Type B pancreatic cell (in vitro differentiated cells): ENCODE measurements at regions not wholly inside any gene's neighbourhood (a gene's known extent, or its start where the extent isn't known, plus 50 kb on each side); places are given as distances from the start of the nearest gene placed in this dataset.

Source experiments
- DNase-seq: peaks from one replicate; pipeline ENCODE4 v3.0.0; 2021; ENCODE audit warnings: mixed read lengths; ENCODE audit not compliant: unreplicated experiment; ENCODE audit errors: extremely low spot score
- H3K27ac Mint-ChIP-seq: 2 replicates; pipeline ENCODE4 v1.8.0; 2021; ENCODE audit warnings: mild to moderate bottlenecking, mixed read lengths
- H3K27me3 Mint-ChIP-seq: 2 replicates; pipeline ENCODE4 v1.8.0; 2021; ENCODE audit warnings: mixed read lengths
- H3K36me3 Mint-ChIP-seq: 2 replicates; pipeline ENCODE4 v1.8.0; 2021; ENCODE audit warnings: mixed read lengths
- H3K4me1 Mint-ChIP-seq: one replicate; pipeline ENCODE4 v1.8.0; 2021; ENCODE audit warnings: mixed read lengths; ENCODE audit not compliant: unreplicated experiment
- H3K4me3 Mint-ChIP-seq: 2 replicates; pipeline ENCODE4 v1.8.0; 2021; ENCODE audit warnings: mild to moderate bottlenecking, mixed read lengths
- H3K9me3 Mint-ChIP-seq: 2 replicates; pipeline ENCODE4 v1.8.0; 2021; ENCODE audit warnings: mixed read lengths
- TF ChIP-seq, protein P1 (sequence below): fragments of 200-600 bp; sonication (generic); conservative IDR thresholded peaks from 2 replicates; pipeline ENCODE4 v1.5.0; 2021; ENCODE audit warnings: antibody characterized with exemption, mild to moderate bottlenecking

DNA sequence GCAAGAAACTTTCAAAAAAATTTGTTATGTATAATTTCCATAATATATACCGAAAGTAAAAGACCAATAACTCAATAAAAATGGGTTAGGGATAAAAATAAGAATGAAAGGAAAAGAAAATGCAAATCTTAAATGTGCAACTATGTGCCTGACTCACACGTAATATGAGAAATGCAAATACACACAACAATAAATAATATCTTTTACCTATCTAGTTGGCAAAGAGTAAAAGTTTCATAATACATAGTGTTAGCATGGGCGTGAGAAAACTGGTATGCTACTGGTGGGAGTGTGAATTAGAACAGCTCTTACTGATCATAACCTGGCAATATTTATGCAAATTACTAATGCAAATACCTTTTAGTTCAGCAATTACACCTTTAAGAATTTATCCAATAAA is 438.5 kb upstream of the CITED2 start:
- Mint-ChIP-seq H3K36me3 (no peaks in the 10 kb centered on the region), H3K27me3 (no peaks in the 10 kb centered on the region), H3K4me3 (no peak overlapping the region), H3K9me3 (no peaks in the 10 kb centered on the region), H3K4me1 (no peaks in the 10 kb centered on the region), H3K27ac (no peak overlapping the region)
- TF ChIP-seq, protein P1, sequence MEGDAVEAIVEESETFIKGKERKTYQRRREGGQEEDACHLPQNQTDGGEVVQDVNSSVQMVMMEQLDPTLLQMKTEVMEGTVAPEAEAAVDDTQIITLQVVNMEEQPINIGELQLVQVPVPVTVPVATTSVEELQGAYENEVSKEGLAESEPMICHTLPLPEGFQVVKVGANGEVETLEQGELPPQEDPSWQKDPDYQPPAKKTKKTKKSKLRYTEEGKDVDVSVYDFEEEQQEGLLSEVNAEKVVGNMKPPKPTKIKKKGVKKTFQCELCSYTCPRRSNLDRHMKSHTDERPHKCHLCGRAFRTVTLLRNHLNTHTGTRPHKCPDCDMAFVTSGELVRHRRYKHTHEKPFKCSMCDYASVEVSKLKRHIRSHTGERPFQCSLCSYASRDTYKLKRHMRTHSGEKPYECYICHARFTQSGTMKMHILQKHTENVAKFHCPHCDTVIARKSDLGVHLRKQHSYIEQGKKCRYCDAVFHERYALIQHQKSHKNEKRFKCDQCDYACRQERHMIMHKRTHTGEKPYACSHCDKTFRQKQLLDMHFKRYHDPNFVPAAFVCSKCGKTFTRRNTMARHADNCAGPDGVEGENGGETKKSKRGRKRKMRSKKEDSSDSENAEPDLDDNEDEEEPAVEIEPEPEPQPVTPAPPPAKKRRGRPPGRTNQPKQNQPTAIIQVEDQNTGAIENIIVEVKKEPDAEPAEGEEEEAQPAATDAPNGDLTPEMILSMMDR = no peak
- DNase-seq = no peak

DNA sequence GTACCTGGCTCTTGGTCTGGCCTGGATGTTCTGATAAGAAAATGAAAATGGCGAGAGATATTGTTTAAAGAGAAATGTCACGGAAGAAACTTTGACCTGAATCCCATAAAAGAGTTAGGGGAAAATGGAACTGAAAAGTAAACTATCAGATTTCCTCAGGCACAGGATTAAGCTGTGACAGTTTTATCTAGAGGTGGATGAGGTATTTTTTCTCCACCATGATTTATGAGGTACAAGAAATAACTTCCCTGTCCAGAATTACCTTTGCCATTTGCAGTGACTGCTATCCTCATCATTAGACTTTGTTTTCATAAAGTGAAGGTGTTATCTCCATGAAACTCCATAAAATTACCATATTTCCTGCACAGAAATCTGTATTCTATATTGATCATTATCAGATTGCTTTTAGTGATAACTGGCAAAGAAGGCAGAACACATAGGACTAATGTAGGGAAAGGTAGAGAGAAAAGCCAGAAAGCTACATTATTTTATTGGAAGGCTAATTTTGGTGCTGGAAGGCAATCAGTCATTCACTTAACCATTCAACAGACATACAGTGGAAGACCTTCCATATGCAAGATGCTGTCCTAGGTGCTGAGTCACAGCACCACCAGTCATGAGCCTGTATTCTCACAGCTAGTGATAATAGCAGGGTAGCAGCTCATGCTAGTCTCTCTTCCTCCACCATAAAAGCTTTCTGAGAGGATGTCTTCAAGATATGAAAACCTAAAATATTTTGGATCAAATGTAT is 427.3 kb upstream of the CITED2 start:
- Mint-ChIP-seq H3K27me3 (no peaks in the 10 kb centered on the region), H3K27ac (no peak overlapping the region), H3K9me3 (no peaks in the 10 kb centered on the region), H3K4me1 (no peaks in the 10 kb centered on the region), H3K36me3 (no peaks in the 10 kb centered on the region), H3K4me3 (no peak overlapping the region)
- no peak for DNase-seq
- TF ChIP-seq, protein P1 = no peak

DNA sequence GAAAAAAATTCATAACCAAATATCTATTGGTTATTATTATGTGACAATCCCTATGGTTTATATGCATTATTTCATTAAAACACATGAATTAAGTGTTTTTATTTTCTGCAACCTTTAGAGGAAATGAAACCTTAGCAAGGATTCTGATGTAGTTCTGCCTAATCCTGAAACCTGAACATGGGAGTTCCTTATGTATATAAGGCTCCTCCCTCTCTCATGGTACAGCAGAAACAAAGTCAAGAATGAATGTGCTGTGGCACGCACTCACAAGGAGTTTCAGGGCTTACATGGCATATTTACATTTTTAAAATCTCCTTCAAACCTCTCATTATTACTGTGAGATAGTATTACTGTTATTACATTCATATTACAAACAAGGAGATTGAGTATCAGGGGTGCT is 426.4 kb upstream of the CITED2 start:
- no peak for DNase-seq
- H3K4me1 Mint-ChIP-seq = no peaks in the 10 kb centered on the region
- no peak overlapping the region for H3K4me3 Mint-ChIP-seq
- H3K36me3 Mint-ChIP-seq = no peaks in the 10 kb centered on the region
- no peaks in the 10 kb centered on the region for H3K27me3 Mint-ChIP-seq
- H3K9me3 Mint-ChIP-seq = no peaks in the 10 kb centered on the region
- TF ChIP-seq, protein P1 = no peak
- no peak overlapping the region for H3K27ac Mint-ChIP-seq

DNA sequence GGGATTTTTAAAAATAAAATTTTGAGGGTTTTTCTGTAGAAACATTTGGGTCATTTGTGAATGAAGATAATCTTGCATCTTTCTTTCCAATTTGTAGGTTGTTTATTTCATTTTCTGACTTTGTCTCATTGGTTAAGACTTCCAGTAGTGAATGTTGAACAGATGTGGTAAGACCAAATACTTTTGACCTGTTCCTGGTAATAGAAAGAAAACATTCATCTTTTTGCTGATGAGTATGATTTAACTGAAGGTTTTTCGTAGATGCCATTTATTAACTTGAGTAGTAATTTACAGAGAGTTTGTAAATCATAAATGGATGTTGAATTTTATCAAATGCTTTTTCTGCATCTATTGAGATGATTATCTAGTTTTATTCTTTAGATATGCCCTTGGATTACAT is 416.1 kb upstream of the CITED2 start:
- Mint-ChIP-seq H3K4me1 (no peaks in the 10 kb centered on the region), H3K4me3 (no peak overlapping the region), H3K9me3 (peaks cover 17% of the 10 kb centered on the region), H3K36me3 (no peaks in the 10 kb centered on the region), H3K27ac (no peak overlapping the region), H3K27me3 (no peaks in the 10 kb centered on the region)
- no peak for DNase-seq
- TF ChIP-seq, protein P1 = no peak

DNA sequence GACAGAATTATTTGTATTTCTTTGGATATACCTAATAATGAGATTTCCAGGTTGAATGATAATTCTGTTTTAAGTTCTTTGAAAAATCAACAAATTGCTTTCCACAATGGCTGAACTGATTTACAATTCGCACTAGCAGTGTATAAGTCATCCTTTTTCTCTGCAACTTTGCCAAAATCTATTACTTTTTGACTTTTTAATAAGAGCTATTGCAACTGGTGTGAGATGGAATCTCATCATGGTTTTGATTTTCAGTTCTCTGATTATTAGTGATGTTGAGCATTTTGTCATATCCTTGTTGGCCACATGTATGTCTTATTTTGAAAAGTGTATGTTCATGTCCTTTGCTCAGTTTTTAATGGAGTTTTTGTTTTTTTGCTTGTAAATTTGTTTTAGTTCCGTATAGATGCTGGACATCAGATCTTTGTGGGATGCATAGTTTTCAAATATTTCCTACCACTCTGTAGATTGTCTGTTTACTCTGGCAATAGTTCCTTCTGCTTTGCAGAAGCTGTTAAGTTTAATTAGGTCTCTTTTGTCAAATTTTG is 409.8 kb upstream of the CITED2 start:
- TF ChIP-seq, protein P1 = no peak
- peaks cover 29% of the 10 kb centered on the region for H3K9me3 Mint-ChIP-seq

More for the DNA sequence above, 409.8 kb upstream of the CITED2 start:
- no peak for DNase-seq
- no peak overlapping the region for H3K27ac Mint-ChIP-seq
- H3K4me3 Mint-ChIP-seq = no peak overlapping the region
- H3K36me3 Mint-ChIP-seq = peaks cover 4% of the 10 kb centered on the region
- peaks cover 6% of the 10 kb centered on the region for H3K4me1 Mint-ChIP-seq
- H3K27me3 Mint-ChIP-seq = no peaks in the 10 kb centered on the region
